ENCODE measurements at regions not wholly inside any gene's neighbourhood (a gene's known extent, or its start where the extent isn't known, plus 50 kb on each side); places are given as distances from the start of the nearest gene placed in this dataset.
"Not testable (repeated sequence)": the region's sequence is repeated elsewhere in the genome, so short reads cannot be mapped to it uniquely, and the experiment has no call there.

DNA sequence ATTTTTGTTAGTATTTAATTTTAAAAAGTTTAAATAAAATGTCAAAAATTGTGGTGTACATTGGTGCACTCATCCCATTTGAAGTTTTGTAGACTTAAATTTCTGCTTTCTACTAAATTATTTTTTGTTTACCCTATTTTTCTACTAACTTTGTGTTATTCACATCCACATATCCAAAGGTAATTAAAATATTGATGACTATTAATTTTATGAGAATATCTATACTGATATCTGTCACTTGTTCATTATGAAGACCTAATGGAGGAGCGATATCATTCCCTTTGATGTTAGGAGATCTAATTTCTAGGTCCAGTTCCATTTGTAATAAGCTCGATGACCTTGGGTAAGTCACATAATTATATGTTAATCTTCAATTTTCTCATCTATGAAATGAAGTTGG is 325.7 kb upstream of the STXBP6 start:
- no peak for DNase-seq
- no peaks in the 10 kb centered on the region for H3K9me3 ChIP-seq (ENCODE audit: control insufficient read depth, low read length)
- no peak overlapping the region for H3K27ac ChIP-seq (ENCODE audit: insufficient read depth, low read length, poor library complexity, severe bottlenecking)
- no peaks in the 10 kb centered on the region for H3K36me3 ChIP-seq (ENCODE audit: control insufficient read depth, insufficient read depth, low read length)
- no peaks in the 10 kb centered on the region for H3K27me3 ChIP-seq (replicated peaks; ENCODE audit: control insufficient read depth, insufficient read depth, low read length, poor library complexity, severe bottlenecking)
- H3K4me3 ChIP-seq (ENCODE audit: insufficient read depth, low read depth, low read length, poor library complexity, severe bottlenecking): no peak overlapping the region
- no peaks in the 10 kb centered on the region for H3K4me1 ChIP-seq (ENCODE audit: control insufficient read depth, insufficient read depth, low read length, poor library complexity, severe bottlenecking)

DNA sequence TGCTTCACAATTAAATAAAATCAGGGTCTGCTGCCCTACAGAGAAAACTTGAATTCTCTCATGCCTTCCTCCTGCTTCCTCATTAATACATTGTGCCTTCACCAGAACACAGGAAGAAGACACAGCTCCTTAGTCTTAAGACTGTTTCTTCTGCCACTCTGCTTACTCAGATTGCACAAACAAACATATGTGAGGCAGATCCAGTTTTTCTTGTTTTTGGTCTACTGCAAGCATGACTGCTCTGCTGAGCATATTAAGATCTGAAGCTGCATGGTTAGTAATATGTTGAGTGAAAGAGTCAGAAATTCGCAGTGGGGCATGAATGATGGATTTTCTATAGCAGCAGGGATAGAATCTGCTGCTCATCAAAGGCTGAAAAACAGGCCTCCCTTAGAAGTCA is 321.1 kb upstream of the STXBP6 start:
- Histone ChIP-seq H3K27me3 (replicated peaks; ENCODE audit: control insufficient read depth, insufficient read depth, low read length, poor library complexity, severe bottlenecking) (no peaks in the 10 kb centered on the region), H3K27ac (ENCODE audit: insufficient read depth, low read length, poor library complexity, severe bottlenecking) (no peak overlapping the region), H3K4me3 (ENCODE audit: insufficient read depth, low read depth, low read length, poor library complexity, severe bottlenecking) (no peak overlapping the region), H3K9me3 (ENCODE audit: control insufficient read depth, low read length) (no peaks in the 10 kb centered on the region), H3K4me1 (ENCODE audit: control insufficient read depth, insufficient read depth, low read length, poor library complexity, severe bottlenecking) (no peaks in the 10 kb centered on the region), H3K36me3 (ENCODE audit: control insufficient read depth, insufficient read depth, low read length) (no peaks in the 10 kb centered on the region)
- no peak for DNase-seq

DNA sequence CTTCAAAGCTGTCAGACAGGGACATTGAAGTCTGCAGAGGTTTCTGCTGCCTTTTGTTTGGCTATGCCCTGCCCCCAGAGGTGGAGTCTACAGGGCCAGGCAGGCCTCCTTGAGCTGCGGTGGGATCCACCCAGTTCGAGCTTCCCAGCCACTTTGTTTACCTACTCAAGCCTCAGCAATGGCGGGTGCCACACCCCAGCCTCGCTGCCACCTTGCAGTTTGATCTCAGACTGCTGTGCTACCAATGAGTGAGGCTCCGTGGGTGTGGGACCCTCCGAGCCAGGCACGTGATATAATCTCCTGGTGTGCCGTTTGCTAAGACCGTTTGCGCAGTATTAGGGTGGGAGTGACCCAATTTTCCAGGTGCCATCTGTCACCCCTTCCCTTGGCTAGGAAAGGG is 320.1 kb upstream of the STXBP6 start:
- H3K27ac ChIP-seq (ENCODE audit: insufficient read depth, low read length, poor library complexity, severe bottlenecking); DNase-seq; H3K9me3 ChIP-seq (ENCODE audit: control insufficient read depth, low read length); H3K36me3 ChIP-seq (ENCODE audit: control insufficient read depth, insufficient read depth, low read length); H3K27me3 ChIP-seq (replicated peaks; ENCODE audit: control insufficient read depth, insufficient read depth, low read length, poor library complexity, severe bottlenecking); H3K4me3 ChIP-seq (ENCODE audit: insufficient read depth, low read depth, low read length, poor library complexity, severe bottlenecking); H3K4me1 ChIP-seq (ENCODE audit: control insufficient read depth, insufficient read depth, low read length, poor library complexity, severe bottlenecking): not testable (repeated sequence)

DNA sequence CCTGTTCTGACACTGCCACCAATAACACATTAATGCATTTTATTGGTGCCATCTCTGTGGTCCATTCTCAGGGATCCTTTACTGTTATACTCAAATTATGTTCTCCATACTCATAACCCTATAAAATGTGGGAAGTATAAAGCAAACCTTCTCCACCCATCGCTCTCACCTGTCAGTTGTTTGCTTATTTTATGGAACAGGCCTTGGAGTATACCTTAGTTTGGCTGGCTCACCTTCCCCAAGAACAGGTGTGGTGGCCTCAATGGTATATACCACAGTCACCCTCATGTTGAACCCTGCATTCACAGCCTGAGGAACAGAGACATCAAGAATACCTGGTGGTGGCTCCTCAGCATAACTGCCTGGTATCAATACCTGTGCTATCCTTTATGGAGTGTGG is 308.4 kb upstream of the STXBP6 start:
- no peaks in the 10 kb centered on the region for H3K9me3 ChIP-seq (ENCODE audit: control insufficient read depth, low read length)
- no peak for DNase-seq
- no peaks in the 10 kb centered on the region for H3K4me1 ChIP-seq (ENCODE audit: control insufficient read depth, insufficient read depth, low read length, poor library complexity, severe bottlenecking)
- H3K27ac ChIP-seq (ENCODE audit: insufficient read depth, low read length, poor library complexity, severe bottlenecking): no peak overlapping the region
- no peaks in the 10 kb centered on the region for H3K27me3 ChIP-seq (replicated peaks; ENCODE audit: control insufficient read depth, insufficient read depth, low read length, poor library complexity, severe bottlenecking)
- H3K36me3 ChIP-seq (ENCODE audit: control insufficient read depth, insufficient read depth, low read length): no peaks in the 10 kb centered on the region
- no peak overlapping the region for H3K4me3 ChIP-seq (ENCODE audit: insufficient read depth, low read depth, low read length, poor library complexity, severe bottlenecking)

DNA sequence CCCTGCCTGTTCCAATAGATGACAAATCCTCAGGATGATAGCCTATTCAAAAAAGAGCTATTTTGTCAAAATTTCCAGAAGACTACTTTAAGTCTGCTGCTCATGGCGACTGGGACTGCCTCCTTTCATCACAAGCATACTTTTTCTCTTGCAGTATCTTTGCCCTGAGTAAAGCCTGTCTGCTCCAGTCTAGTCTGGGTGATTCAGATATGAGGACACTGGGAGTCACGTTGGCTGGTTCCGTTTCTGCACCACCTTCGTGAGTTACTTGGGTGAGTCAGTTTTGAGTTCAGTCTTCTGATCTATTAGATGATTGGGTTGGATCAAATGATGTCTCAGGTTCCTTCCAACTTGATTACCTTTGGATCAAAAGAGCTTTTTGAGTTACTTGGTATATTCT is 301.3 kb upstream of the STXBP6 start:
- Histone ChIP-seq H3K4me1 (ENCODE audit: control insufficient read depth, insufficient read depth, low read length, poor library complexity, severe bottlenecking) (no peaks in the 10 kb centered on the region), H3K9me3 (ENCODE audit: control insufficient read depth, low read length) (no peaks in the 10 kb centered on the region), H3K27ac (ENCODE audit: insufficient read depth, low read length, poor library complexity, severe bottlenecking) (no peak overlapping the region), H3K36me3 (ENCODE audit: control insufficient read depth, insufficient read depth, low read length) (no peaks in the 10 kb centered on the region), H3K27me3 (replicated peaks; ENCODE audit: control insufficient read depth, insufficient read depth, low read length, poor library complexity, severe bottlenecking) (no peaks in the 10 kb centered on the region), H3K4me3 (ENCODE audit: insufficient read depth, low read depth, low read length, poor library complexity, severe bottlenecking) (no peak overlapping the region)
- no peak for DNase-seq

DNA sequence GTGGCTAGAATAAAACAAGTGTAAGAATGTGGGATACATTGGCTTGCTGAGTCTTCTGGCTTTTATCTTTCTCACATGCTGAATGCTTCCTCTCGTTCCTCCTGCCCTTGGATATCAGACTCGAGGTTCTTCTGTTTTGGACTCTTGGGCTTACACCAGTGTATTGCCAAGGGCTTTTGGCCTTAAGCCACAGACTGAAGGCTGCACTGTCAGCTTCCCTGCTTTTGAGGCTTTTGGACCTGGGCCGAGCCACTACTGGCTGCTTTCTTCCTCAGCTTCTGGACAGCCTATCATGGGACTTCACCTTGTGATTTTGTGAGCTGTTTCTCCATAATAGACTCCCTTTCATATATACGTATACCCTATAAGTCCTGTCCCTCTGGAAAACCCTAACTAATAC is 300.9 kb upstream of the STXBP6 start:
- no peak overlapping the region for H3K27ac ChIP-seq (ENCODE audit: insufficient read depth, low read length, poor library complexity, severe bottlenecking)
- no peaks in the 10 kb centered on the region for H3K4me1 ChIP-seq (ENCODE audit: control insufficient read depth, insufficient read depth, low read length, poor library complexity, severe bottlenecking)
- DNase-seq: no peak

DNA sequence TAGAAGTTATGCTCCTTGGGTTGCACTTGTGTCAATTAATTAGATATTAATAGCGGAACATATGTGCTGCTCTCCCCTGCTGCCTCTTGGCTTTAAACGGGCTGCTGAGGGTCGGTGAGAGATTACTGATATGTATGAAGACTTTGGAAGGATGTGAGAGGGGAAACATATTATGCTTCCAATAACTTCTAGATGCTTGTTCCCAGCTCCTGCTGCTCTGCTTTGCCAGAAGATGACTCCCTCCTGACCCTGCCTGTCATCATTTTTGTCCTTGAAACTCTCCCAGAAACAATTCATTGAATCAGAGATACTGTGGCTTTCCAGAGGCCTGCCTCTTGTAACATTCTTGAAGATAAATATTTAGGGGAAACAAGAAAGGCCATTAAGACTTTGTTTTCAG is 300.1 kb upstream of the STXBP6 start:
- no peak overlapping the region for H3K4me3 ChIP-seq (ENCODE audit: insufficient read depth, low read depth, low read length, poor library complexity, severe bottlenecking)
- no peaks in the 10 kb centered on the region for H3K27me3 ChIP-seq (replicated peaks; ENCODE audit: control insufficient read depth, insufficient read depth, low read length, poor library complexity, severe bottlenecking)
- no peak for DNase-seq
- no peaks in the 10 kb centered on the region for H3K36me3 ChIP-seq (ENCODE audit: control insufficient read depth, insufficient read depth, low read length)
- H3K4me1 ChIP-seq (ENCODE audit: control insufficient read depth, insufficient read depth, low read length, poor library complexity, severe bottlenecking): no peaks in the 10 kb centered on the region
- H3K27ac ChIP-seq (ENCODE audit: insufficient read depth, low read length, poor library complexity, severe bottlenecking): no peak overlapping the region
- H3K9me3 ChIP-seq (ENCODE audit: control insufficient read depth, low read length): no peaks in the 10 kb centered on the region

More for the DNA sequence above, 300.9 kb upstream of the STXBP6 start:
- Histone ChIP-seq H3K36me3 (ENCODE audit: control insufficient read depth, insufficient read depth, low read length) (no peaks in the 10 kb centered on the region), H3K27me3 (replicated peaks; ENCODE audit: control insufficient read depth, insufficient read depth, low read length, poor library complexity, severe bottlenecking) (no peaks in the 10 kb centered on the region), H3K4me3 (ENCODE audit: insufficient read depth, low read depth, low read length, poor library complexity, severe bottlenecking) (no peak overlapping the region), H3K9me3 (ENCODE audit: control insufficient read depth, low read length) (no peaks in the 10 kb centered on the region)

DNA sequence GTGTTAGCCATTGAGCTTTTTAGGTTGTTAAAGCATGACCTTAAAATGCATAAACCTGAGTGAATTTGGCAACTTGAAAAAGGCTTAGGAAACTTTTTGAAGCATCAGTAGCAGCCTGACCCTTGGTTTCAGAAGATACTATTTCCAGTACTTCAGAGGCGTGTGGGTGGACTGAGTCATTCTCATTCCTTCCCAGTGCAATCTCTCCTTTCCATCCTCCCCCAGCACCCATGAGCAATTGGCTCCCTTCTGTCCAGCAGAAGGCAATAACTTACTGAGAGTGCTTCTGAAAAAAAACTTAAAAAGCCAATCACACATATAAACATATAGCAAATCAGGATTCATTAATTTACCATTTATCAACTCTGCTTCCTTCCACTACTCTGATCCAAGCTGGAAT is 299.3 kb upstream of the STXBP6 start:
- Histone ChIP-seq H3K4me3 (ENCODE audit: insufficient read depth, low read depth, low read length, poor library complexity, severe bottlenecking) (no peak overlapping the region), H3K27me3 (replicated peaks; ENCODE audit: control insufficient read depth, insufficient read depth, low read length, poor library complexity, severe bottlenecking) (no peaks in the 10 kb centered on the region), H3K36me3 (ENCODE audit: control insufficient read depth, insufficient read depth, low read length) (no peaks in the 10 kb centered on the region), H3K9me3 (ENCODE audit: control insufficient read depth, low read length) (no peaks in the 10 kb centered on the region), H3K4me1 (ENCODE audit: control insufficient read depth, insufficient read depth, low read length, poor library complexity, severe bottlenecking) (no peaks in the 10 kb centered on the region), H3K27ac (ENCODE audit: insufficient read depth, low read length, poor library complexity, severe bottlenecking) (no peak overlapping the region)
- no peak for DNase-seq

DNA sequence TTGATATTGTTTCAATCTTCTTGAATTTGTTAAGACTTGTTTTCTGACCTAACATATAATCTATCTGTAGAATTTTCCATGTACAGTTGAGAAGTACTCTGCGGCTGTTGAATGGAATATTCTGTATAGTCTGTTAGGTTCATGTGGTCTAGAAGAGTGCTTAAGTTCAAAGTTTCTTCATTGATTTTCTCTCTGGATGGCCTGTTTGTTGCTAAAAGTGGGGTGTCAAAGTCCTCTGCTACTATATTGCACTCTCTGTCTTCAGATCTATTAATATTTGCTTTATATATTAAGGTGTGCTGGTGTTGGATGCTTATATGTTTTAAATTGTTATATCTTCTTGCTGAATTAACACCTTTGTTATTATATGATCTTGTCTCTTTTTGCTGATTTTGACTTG is 290.9 kb upstream of the STXBP6 start:
- no peak for DNase-seq
- Histone ChIP-seq H3K36me3 (ENCODE audit: control insufficient read depth, insufficient read depth, low read length) (no peaks in the 10 kb centered on the region), H3K27ac (ENCODE audit: insufficient read depth, low read length, poor library complexity, severe bottlenecking) (no peak overlapping the region), H3K4me3 (ENCODE audit: insufficient read depth, low read depth, low read length, poor library complexity, severe bottlenecking) (no peak overlapping the region), H3K27me3 (replicated peaks; ENCODE audit: control insufficient read depth, insufficient read depth, low read length, poor library complexity, severe bottlenecking) (no peaks in the 10 kb centered on the region), H3K9me3 (ENCODE audit: control insufficient read depth, low read length) (no peaks in the 10 kb centered on the region), H3K4me1 (ENCODE audit: control insufficient read depth, insufficient read depth, low read length, poor library complexity, severe bottlenecking) (no peaks in the 10 kb centered on the region)

DNA sequence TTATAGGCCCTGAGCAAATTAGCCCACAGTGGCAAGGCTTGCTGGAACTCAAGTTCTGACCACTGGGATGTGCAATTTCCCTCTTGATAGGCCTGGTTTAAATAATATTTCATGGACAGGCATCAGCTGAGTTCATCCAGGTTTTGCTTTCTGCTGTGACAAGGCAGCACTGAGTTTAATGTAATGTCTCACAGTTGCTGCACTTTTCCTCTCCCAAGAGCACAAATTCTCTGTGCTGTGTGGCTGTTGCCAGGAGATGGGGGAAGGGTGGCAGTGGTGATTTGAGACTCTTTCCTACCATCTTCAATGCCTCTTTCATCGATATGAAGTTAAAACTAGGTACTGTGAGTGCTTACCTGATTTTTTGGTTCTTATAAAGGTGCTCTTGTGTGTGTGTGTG is 272.8 kb upstream of the STXBP6 start:
- no peak overlapping the region for H3K27ac ChIP-seq (ENCODE audit: insufficient read depth, low read length, poor library complexity, severe bottlenecking)
- no peaks in the 10 kb centered on the region for H3K4me1 ChIP-seq (ENCODE audit: control insufficient read depth, insufficient read depth, low read length, poor library complexity, severe bottlenecking)

DNA sequence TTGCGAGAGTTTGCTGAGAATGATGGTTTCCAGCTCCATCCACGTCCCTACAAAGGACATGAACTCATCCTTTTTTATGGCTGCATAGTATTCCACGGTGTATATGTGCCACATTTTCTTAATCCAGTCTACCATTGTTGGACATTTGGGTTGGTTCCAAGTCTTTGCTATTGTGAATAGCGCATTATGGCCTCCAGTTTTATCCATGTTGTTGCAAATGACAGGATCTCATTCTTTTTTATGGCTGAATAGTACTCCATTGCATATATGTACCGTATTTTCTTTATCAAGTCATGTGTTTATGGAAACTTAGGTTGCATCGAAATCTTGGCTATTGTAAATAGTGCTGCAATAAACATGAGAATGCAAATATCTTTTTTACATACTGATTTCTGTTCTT is 266.1 kb upstream of the STXBP6 start:
- not testable (repeated sequence) for H3K27ac ChIP-seq (ENCODE audit: insufficient read depth, low read length, poor library complexity, severe bottlenecking); H3K4me1 ChIP-seq (ENCODE audit: control insufficient read depth, insufficient read depth, low read length, poor library complexity, severe bottlenecking); H3K27me3 ChIP-seq (replicated peaks; ENCODE audit: control insufficient read depth, insufficient read depth, low read length, poor library complexity, severe bottlenecking); H3K36me3 ChIP-seq (ENCODE audit: control insufficient read depth, insufficient read depth, low read length); H3K4me3 ChIP-seq (ENCODE audit: insufficient read depth, low read depth, low read length, poor library complexity, severe bottlenecking); H3K9me3 ChIP-seq (ENCODE audit: control insufficient read depth, low read length); DNase-seq

More for the DNA sequence above, 272.8 kb upstream of the STXBP6 start:
- no peaks in the 10 kb centered on the region for H3K9me3 ChIP-seq (ENCODE audit: control insufficient read depth, low read length)
- no peak for DNase-seq
- no peaks in the 10 kb centered on the region for H3K36me3 ChIP-seq (ENCODE audit: control insufficient read depth, insufficient read depth, low read length)
- H3K4me3 ChIP-seq (ENCODE audit: insufficient read depth, low read depth, low read length, poor library complexity, severe bottlenecking): no peak overlapping the region
- no peaks in the 10 kb centered on the region for H3K27me3 ChIP-seq (replicated peaks; ENCODE audit: control insufficient read depth, insufficient read depth, low read length, poor library complexity, severe bottlenecking)
